CD4-positive, alpha-beta T cell treated with Interleukin-10 for 1 hour (primary cell): ENCODE measurements at regions not wholly inside any gene's neighbourhood (a gene's known extent, or its start where the extent isn't known, plus 50 kb on each side); places are given as distances from the start of the nearest gene placed in this dataset.
"Not testable (repeated sequence)": the region's sequence is repeated elsewhere in the genome, so short reads cannot be mapped to it uniquely, and the experiment has no call there.

Experiments used
- DNase-seq: peaks from one replicate; pipeline ENCODE4 v3.0.0-alpha.2; 2020

DNA sequence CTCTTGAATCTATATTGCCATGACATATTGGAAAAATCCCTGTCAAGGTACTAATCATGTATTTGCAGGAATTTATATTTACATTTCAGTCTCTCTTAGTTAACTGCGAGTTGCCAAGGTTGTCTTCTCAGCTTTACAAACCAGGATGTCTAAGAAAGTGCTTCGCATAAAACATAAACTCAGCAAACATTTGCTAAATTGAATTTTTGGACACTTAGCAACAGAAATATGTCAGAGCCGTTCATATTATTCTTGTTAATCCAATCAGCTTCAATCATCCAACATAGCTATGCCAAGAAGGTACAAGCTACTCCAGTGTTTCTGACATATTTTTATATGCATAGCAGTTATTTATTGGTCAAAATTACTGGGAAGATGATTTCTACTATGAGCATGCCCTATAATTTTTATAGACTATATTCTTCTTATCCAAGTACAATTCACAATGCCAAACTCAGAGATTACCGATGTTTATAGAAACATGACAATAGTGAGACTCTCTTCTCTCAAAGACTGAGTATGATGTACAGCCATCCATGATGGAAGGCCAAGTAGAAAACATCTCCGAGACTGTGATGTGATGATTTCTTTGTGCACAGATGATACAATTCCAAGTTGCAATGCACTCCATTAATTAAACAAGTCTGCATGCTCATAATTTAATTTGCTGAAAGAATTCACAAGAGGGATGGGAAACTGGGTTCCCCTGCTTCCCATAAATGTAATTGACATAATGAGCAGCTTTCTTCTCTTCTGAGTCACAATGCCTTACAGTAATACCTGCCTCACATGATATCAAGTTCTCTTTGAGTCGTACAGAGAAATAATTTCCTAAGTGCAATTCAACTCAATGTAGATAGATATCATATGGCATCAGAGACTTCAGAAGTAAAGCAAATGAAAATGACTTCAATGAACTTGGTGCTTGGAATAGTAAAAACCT lies 776.3 kb downstream of the EFNB2 start:
- DNase-seq: no peak

DNA sequence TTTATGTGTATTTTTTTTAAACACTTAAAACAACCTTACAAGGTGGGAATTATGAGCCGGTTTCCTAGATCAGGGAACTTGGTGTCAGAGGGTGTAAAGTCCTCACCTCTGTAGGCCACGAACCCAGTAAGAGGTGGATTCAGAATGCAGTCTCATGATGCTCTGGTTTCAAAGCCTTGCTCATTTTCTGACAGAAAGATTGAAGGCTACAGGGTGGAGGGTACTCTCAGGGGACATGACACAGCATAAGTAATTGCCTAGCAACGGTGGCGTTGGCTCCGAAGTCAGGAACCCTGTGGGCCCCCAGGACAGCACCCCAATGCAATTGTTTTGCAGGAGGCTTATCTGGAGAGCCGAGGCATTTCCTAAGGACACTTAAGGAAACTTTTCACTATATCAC lies 794.7 kb downstream of the EFNB2 start:
- DNase-seq: no peak

DNA sequence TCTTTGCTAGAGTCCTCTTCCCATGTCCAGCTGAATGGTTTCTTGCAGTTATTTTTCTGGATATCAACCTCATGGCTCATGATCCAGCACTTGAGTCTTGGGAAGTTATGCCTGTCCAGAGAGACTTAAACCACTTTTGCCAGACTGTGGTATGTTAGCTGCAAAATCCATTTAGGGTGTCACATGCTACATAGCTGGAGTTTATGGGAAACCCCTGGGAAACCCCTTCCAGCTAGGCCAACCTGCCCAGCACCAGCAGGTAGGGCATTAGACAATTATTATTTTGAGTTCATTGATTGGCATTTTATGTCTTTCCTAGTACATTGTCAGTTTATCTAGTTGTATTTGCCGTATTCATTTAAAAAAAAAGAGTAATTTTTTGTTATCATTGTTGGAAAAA lies 797.8 kb downstream of the EFNB2 start:
- no peak for DNase-seq

DNA sequence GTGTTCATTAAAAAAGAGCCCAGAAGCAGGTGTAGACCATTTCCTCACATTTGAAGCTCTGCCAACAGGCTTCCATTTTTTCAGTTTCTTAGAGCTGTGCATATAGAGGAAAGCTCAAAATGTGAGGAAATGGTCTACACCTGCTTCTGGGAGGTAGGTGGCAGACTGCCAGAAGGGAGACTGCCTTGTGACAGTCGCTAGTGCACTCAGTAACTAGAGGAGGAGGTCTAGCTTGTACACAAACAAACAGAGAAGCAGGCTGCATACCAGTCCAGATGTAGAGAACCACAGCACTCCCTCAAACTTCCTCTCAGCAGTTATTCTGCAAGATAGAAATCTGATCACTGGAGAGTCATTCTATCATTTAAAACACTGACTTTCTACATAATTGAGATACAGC lies 800.2 kb downstream of the EFNB2 start:
- DNase-seq: no peak

DNA sequence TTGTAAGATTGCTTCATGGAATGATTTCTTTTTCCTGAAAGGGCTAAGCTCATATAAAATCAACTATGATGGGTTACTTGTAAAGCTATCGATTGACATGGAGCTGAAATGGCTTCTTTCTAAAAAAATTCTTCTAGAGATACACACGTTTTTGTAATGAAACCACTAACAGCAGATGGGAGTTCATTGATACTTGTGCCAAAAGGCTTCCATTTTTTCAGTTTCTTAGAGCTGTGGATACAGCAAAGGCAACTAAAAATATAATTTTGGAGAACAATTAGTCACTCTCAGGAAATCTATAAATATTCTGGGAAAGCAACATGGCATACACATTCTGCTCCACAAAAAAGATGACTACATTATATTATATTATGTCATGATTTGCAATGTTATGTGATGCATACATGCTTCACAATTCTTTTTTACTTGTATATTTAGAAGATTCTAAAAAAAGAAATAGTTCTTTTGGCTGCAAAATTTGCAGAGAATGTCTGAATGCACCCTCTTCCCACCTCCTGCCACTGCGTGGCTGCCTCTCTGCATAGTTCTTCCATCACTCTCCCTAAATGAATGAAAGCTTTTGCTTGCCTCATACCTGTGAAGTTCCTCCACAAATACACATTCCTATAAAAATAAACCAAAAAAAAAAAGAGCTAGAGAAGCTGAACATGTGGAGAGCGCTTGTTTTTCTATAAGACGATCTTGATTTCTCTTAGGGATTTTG lies 802.5 kb downstream of the EFNB2 start:
- no peak for DNase-seq

DNA sequence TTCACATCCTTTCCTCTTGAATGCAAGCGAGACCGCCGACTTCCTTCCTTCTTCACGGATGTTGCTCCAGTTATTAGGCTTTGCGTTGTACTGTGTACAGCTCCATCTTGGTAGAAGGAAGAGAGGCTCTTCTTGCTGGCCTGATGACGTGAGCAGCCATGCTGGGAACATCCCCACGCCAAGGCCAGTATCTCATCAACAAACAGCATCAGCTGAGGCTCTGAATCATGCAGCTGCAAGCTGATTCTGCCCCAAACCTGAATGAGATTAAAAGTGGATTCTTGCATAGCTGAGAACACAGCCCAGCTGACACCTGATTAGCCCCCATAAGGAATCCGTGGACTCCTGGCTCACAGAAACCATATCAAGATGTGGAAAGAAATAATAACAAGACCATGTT lies 809.6 kb downstream of the EFNB2 start:
- no peak for DNase-seq

DNA sequence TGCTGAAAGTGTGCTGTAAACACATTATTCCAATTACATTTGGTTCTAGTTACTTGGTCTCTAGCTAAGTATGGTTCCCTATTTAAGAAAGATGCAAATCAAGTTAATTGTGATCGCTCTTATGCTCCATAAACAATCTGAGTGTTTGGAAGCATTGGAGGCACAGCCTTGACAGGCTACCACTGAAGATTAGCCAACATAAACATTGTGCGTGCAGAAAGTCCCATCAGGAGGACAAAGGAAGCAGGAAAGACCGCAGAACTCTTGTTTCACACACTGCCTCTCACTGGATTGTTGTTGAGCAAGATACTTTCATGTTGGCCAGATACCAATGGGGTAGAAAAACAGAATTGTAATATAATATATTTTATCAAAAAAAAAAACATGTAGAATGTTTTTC lies 814.4 kb downstream of the EFNB2 start:
- DNase-seq: no peak

DNA sequence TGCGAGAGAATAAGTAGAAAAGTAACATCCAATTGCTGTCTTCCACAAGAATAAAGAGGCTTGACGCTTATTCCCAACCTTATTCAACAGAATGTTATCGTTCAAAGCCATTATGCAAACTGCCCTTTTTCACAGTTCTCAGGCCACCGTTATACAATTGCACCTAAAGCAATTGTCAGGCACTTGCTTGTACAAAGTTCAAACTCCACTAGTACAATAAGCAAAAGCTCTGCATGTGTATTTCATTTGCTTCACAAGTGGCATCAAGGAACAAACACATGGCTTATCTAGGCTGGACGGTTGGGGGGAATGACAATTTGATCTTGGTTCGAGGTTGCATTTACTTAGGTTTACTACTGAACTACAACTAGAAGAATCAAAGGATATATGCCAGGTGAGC lies 815.6 kb downstream of the EFNB2 start:
- DNase-seq: no peak

DNA sequence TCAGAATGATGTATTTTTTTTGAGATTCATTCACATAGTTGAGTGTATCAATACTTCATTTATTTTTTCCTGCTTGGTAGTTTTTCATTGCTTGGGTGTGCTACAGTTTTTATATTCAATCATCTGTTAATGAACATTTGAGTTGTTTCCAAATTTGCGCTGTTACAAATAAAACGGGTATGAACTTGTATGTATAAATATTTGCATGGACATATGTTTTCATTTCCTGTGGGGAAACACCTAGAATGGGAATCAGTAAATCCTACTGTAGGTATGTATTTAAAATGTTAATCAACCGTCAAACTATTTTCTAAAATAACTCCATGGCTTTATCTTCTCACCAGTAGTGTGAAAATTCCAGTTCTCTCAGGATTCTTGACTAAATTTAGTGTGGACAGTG lies 826.3 kb downstream of the EFNB2 start:
- DNase-seq: no peak

DNA sequence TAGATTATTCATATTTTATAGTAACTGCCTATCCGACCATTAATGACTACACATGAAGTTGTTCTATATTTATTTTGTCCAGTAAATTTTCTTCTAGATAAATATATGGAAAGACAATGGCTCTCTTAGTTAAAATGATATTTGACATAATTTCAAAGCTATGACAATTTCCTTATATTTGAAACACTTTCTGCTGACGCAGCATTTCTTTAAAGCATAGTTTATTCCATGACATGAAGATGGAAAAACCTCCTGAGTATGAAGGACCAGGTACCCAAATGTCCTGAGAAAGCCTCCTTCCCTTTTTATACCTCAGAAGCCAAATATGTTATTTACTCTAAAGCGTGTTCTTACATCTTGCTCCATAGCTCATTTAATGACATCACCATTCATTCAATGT lies 831.6 kb downstream of the EFNB2 start:
- DNase-seq: no peak

DNA sequence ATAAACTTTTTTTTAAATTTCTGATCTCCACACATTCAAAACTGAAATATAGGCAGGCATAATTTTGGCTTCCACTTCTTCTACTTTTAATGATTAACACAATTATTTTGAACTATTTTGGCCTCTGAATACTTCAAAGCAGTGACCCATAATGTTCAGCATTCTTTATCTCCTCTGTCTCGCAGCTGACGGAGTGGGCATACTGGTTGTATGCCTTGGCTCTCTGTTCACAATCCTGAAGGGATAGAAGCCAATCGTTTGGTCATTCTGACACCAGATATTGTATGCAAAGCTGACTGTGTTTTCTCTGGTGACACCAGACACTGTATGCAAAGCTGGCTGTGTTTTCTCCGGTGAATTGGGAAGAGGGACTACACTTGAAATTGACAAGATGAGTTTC lies 833.0 kb downstream of the EFNB2 start:
- no peak for DNase-seq

DNA sequence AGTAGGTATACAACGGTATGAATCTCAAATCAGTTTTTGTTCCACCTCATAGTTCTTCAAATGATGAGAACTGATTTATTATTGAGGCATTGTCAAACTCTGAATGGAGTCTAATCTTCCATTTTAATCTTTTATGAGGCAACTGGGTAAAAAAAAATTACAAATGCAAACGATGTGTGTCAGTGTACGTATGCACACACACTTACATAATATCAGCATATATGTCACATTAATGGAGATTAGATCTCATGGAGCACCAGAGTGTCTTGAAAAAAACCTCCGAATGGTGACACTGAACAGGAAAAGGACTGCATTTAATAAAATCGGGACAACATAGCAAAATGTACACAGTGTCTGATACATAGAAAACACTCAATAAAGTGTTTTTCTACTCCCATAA lies 842.7 kb downstream of the EFNB2 start:
- DNase-seq: no peak

DNA sequence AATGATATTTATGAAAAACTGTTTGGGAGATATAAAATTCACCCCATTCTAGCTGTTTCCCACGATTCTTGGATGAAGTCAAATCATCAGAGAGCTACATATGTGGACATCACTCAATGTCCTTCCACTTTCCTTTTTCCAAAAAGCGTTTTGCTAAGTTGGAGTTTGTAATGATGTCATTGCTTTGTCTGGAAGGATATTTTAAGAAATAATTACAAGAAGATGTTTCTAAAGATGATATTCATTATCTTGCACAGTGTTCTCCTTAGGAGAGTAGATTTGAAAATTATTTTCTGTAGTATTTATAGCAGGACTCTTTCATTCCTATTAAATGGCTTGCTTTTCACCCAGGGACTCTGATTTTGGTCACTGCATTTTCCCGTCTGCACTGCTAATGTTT lies 851.2 kb downstream of the EFNB2 start:
- no peak for DNase-seq

DNA sequence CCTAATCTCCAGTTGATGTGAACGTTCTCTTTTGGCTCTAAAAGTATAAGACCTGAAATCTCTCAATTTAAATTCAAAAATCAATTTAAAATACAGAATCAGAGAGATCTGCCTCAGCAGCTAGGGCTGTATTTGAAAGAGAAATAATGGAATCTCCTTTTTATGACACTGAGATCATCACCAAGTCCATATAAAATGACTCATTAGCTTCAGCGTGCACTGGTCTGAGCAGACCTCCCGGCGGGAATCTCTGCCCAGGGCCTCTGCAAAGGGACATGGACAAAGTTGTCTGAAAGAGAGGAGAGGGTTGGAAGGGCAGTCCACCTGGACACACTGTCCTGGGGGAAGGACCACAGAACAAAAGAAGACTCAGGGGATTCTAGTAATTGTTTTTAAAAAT lies 855.6 kb downstream of the EFNB2 start:
- DNase-seq: no peak

DNA sequence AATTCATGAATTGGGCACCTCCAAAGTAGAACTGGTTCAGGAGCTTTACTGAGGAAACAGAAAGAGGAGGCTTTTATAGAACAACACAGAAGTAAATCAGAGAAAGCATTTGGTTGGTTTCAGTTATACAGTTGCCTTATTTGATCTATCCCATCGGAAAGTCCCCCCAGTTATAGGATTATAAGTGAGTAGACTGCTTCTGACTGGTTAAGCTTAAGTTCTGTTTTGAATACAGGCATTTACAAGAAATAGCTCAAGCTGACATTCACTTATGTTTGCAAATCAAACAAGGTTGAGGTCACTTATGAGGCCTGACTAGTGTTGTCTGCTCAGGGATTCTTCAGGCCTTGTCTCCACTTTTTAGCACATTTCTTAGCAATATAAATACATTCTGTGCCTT lies 857.4 kb downstream of the EFNB2 start:
- no peak for DNase-seq

DNA sequence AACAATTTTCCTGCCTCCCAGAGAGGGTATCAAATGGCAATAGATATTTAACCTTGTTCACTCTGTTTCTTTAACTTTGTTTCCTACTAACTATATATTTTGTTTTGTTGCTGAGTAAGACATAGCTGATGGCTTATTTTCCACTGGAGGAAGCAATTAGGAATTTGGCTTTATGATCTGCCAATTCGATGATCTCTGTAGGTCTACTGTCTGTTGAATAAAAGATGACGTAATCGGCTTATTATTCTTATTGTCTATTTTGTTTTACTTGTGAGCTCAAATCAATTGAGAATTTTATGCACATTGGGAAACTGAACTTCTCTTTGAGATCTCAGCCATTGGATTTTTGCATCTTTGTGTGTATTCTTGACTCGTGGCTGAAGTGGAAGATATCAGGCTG lies 862.6 kb downstream of the EFNB2 start:
- DNase-seq: no peak

DNA sequence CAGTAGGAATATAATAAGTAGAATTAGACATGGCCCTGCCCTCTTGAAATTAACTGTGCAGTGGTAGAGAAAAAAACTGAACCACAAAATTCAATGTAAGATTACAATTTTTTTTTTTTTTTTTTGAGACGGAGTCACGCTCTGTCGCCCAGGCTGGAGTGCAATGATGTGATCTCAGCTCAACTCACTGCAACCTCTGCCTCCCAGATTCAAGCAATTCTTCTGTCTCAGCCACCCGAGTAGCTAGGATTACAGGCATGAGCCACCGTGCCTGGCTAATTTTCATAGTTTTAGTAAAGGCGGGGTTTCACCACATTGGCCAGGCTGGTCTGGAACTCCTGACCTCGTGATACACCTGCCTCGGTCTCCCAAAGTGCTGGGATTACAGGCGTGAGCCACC lies 864.3 kb downstream of the EFNB2 start:
- DNase-seq: not testable (repeated sequence)

DNA sequence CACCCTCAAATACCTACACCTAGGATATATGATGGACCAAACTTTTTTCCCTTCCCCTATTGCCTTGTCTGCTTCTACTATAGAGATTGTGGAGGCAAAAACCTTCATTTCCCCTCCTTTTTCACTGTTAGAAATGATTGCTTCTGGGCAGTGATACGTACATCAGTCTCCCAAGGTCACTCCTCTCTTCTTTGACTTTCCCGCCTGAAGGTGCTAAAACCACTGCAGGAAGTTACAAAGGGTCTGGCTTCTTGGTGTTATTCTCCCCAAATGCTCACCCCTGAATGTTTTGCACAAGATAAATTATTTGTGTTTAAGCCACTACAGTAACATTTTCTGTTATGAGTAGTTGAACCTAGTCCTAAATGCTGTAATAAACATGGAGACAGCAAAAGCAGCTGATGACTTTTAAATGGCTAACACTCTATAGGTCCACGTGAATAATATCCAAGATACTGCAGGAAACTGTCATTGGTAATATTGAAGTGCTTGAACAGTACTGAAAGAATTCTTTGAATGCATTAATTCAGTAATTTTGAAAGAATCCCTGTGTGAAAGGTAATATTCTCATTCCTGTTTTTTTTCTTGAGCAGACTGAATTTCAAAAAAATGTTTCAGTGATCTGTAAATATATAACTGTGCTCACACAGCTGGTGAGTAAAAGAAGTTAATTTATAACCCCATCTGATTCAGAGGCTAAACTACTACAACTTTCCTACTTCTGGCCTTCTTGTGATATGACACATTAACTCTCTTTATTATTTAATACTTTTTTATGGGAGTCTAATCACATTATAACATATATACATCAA lies 865.1 kb downstream of the EFNB2 start:
- no peak for DNase-seq

DNA sequence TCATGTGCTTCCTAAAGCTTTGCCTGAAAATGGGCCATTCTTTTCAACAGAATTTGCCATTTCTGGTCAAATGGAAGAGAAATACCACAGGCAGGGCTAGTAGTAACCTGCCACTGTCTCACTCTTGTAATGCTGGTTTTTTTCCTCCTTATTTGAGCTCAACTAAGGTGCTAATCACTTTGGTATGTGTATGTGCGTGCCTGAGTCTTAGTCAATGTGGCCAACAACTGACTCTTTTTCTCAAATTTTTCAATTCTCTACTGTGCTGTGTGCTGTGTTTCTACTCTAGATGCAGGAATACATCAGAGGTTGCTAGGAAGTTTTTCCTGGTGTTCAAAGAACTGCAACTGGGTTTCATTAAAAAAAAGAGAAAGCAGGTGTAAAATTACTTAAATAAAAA lies 870.2 kb downstream of the EFNB2 start:
- DNase-seq: no peak

DNA sequence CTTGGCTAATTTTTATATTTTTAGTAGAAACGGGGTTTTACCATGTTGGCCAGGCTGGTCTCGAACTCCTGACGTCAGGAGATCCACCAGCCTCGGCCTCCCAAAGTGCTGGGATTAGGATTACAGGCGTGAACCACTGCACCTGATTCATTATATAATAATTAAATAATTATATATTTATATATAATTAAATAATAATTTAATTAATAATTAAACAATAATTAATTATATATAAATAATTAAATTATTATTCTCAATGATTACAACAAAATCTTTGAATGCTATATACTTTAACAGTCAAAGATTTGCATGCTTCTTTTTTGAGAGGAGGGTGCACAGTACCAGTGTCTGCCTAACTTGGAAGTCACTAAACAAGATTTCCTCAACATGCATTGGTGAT lies 872.3 kb downstream of the EFNB2 start:
- no peak for DNase-seq

DNA sequence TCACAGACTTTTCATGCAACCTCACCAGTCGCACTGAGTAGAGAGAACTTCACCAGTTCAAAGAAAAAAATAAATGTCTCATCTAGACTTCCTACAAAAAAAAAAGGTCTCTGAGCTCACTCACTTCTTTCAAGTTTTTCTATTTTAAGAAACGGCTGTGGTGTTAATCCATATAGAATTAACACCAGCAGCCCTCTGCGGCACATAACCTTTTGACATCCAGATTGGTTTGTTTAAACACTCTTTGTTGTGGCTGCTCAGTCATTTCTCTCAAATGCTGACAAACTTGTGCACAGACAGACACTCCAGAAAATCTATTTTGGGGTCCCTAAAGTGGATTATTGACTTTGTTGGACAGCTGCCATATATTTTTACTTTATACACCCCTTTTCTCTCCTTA lies 874.9 kb downstream of the EFNB2 start:
- DNase-seq: no peak

DNA sequence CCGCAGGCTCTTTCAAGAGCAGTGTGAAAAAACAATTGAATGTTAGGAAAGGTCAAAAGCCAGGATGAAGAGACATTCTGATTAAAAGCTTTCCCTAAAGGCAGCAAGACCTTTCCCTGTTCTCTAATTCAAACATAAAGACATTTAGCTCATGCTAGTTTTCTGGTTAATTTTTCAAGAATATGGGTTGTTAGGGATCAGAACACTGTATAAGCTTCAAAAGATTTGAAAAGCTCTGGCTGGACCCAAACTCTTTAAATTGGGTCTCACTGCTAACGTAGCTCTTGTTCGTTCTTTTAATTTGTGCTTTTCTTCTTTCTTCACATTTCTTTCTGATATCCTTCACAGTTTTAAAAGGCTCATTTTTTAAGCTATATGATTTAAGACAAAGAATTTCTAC lies 877.0 kb downstream of the EFNB2 start:
- no peak for DNase-seq

DNA sequence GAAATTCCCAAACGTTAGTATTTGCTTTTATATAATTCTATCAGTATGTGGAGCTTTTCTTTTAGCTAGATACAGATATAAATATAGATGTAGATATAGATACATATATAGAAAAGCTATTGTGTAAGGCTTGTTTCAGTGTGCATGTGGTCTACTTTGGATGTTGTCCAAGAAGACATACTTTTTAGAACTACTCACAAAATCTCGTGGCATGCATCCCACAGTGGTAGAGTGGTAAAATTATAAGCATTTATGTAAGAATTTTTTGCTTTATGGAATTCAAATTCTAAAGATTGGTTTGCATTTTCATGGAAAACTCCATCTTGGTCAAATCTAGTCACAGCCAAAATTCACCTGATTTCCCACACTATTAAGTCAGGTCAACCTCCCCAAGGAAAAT lies 880.4 kb downstream of the EFNB2 start:
- no peak for DNase-seq

DNA sequence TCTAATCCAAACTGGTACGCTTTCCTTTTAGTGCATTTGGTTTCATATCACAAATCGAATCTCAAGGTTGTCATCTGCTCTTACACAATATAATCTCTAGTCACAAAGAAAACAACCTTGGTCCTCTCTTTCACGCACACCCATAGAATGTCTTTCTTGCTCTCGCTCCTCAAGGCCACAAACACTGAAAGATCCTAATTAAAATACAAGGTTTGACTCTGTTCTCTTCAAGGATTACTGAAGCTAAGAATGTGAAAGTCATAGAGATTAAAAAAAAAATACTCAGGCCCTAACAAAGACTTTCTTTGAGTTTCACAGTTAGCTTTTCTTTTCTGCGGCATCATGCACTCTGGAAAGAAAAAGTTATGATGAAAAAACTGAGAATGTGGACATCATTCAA lies 891.5 kb downstream of the EFNB2 start:
- DNase-seq: no peak
